ENCODE measurements at regions not wholly inside any gene's neighbourhood (a gene's known extent, or its start where the extent isn't known, plus 50 kb on each side); places are given as distances from the start of the nearest gene placed in this dataset.
"Not testable (repeated sequence)": the region's sequence is repeated elsewhere in the genome, so short reads cannot be mapped to it uniquely, and the experiment has no call there.

GRCh38 chr3:159875116-159875515 is 113.5 kb upstream of the IL12A start:
- DNase-seq (ENCODE audit: insufficient read length, low spot score) (no peak), FAIRE-seq (no peak)
- no peak for TF ChIP-seq SPI1 (IDR thresholded peaks at IDR 0.05; ENCODE audit: low read depth, low read length)

DNA sequence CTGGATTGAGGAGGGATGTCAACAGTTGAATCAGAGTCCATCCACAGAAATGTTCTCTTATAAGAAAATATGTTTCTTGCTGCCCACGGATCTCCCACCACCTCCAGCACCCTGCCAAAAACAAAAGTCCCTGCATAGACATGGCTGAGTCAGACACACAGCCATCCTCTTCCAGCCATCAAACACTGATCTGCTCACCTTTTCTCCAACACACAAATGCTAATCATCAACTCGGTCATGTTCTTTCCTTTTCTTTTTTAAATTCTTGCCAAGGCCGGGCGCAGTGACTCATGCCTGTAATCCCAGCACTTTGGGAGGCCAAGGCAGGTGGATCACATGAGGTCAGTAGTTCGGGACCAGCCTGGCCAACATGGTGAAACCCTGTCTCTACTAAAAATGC is 110.7 kb upstream of the IL12A start:
- FAIRE-seq, result no peak

DNA sequence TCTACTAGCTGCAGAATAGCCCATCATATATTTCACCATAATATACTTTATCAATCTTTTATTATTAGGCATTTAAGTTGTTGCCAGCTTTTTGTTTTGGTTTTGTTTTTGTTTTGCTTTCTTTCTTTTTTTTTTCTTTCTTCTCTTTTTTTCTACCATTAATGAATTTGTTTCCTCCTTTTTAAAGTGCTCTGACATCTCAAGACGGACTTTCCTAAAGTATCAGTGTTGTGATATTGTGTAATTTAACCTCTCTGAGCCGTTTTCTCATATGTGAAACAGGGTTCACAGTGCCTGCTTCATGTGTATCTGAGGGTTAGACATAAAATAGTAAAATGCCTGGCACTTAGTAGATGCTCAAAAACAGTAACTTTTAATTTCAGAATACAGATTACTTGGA is 109.5 kb upstream of the IL12A start:
- no peak for FAIRE-seq
- TF ChIP-seq POLR2A (IDR thresholded peaks at IDR 0.05; ENCODE audit: low read depth, low read length) (no peak), PAX5 (IDR thresholded peaks at IDR 0.05; ENCODE audit: insufficient read depth, low read length, severe bottlenecking) (no peak), TAF1 (IDR thresholded peaks at IDR 0.05; ENCODE audit: low read depth, low read length) (no peak), SPI1 (IDR thresholded peaks at IDR 0.05; ENCODE audit: low read depth, low read length) (no peak), POU2F2 (IDR thresholded peaks at IDR 0.05; ENCODE audit: low read depth, low read length) (no peak), POLR2AphosphoS5 (IDR thresholded peaks at IDR 0.05; ENCODE audit: low read depth, low read length) (no peak)
- no peak for DNase-seq (ENCODE audit: insufficient read length, low spot score)

More for the DNA sequence above, 110.7 kb upstream of the IL12A start:
- no peak for DNase-seq (ENCODE audit: insufficient read length, low spot score)
- TF ChIP-seq PAX5 (IDR thresholded peaks at IDR 0.05; ENCODE audit: insufficient read depth, low read length, severe bottlenecking) (no peak), POU2F2 (IDR thresholded peaks at IDR 0.05; ENCODE audit: low read depth, low read length) (no peak), POLR2A (IDR thresholded peaks at IDR 0.05; ENCODE audit: low read depth, low read length) (no peak), SPI1 (IDR thresholded peaks at IDR 0.05; ENCODE audit: low read depth, low read length) (no peak), TAF1 (IDR thresholded peaks at IDR 0.05; ENCODE audit: low read depth, low read length) (no peak), POLR2AphosphoS5 (IDR thresholded peaks at IDR 0.05; ENCODE audit: low read depth, low read length) (no peak)

DNA sequence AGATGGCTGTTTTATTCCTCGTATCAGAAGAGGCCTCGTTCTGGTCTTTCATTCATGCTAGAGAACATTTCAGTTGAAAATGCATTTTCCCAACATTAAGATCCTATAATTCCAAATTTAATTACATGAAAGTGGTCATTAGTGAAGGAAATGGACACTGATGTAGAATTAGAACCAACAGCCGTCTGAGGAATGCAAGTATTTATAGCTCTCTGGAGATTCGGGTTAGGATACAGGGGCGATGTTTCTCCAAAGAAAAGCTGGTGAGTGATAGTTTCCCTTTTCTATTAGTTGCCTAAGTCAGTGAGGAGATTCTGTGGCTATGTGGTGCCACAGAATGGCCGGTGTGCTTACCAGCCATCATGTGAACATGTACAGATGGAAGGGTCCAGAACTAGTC is 109.0 kb upstream of the IL12A start:
- TF ChIP-seq POLR2A (IDR thresholded peaks at IDR 0.05; ENCODE audit: low read depth, low read length) (no peak), TAF1 (IDR thresholded peaks at IDR 0.05; ENCODE audit: low read depth, low read length) (no peak), SPI1 (IDR thresholded peaks at IDR 0.05; ENCODE audit: low read depth, low read length) (no peak), POU2F2 (IDR thresholded peaks at IDR 0.05; ENCODE audit: low read depth, low read length) (no peak)
- FAIRE-seq, result no peak
- DNase-seq (ENCODE audit: insufficient read length, low spot score), result no peak

DNA sequence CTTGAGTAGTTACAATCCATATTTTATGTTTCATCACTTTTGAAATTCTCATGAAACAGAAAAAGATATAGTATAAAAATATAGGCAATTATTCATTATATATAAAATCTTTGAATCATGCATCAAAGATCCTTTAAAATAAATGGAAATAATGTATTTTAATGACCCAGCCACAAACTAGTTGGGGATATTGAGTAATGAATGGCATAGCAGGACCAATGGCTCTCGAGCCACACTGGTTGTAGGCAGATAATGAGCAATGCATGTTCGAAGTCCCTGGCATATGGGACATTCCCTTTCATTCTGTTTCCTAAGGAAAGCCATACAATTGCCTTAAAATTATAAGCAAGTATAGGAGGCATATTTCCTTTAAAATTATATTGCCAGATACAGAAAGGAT is 107.4 kb upstream of the IL12A start:
- no peak for FAIRE-seq
- DNase-seq (ENCODE audit: insufficient read length, low spot score), result no peak
- TF ChIP-seq POLR2A (IDR thresholded peaks at IDR 0.05; ENCODE audit: low read depth, low read length) (no peak), POU2F2 (IDR thresholded peaks at IDR 0.05; ENCODE audit: low read depth, low read length) (no peak), SPI1 (IDR thresholded peaks at IDR 0.05; ENCODE audit: low read depth, low read length) (no peak), PAX5 (IDR thresholded peaks at IDR 0.05; ENCODE audit: insufficient read depth, low read length, severe bottlenecking) (no peak), POLR2AphosphoS5 (IDR thresholded peaks at IDR 0.05; ENCODE audit: low read depth, low read length) (no peak), TAF1 (IDR thresholded peaks at IDR 0.05; ENCODE audit: low read depth, low read length) (no peak)

DNA sequence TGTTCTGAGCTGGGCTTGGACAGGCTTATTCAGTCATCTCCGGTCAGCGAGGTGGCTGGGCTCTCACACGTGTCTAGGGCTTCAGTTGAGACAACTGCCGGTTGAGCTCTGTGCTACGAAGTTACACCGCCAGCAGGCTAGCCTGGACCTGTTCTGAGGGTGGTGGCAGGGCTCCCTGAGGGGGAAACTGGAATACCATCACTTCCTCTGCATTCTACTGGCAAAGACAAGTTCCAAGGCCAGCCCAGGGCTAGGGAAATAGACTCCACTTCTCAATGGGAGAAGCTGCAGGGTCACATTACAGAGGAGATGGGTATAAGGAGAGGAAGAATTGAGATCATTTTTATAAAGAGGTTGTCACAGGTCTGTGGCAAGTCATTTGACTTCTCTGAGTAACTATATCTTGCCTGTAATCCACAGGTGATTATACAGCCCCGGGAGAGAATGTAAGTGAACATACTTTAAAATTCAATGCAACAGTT is 106.8 kb upstream of the IL12A start:
- TF ChIP-seq POLR2AphosphoS5 (IDR thresholded peaks at IDR 0.05; ENCODE audit: low read depth, low read length), result no peak
- TF ChIP-seq SPI1 (IDR thresholded peaks at IDR 0.05; ENCODE audit: low read depth, low read length), result no peak
- no peak for TF ChIP-seq PAX5 (IDR thresholded peaks at IDR 0.05; ENCODE audit: insufficient read depth, low read length, severe bottlenecking)
- no peak for TF ChIP-seq TAF1 (IDR thresholded peaks at IDR 0.05; ENCODE audit: low read depth, low read length)
- DNase-seq (ENCODE audit: insufficient read length, low spot score) (no peak), FAIRE-seq (no peak)

- no peak for FAIRE-seq
- TF ChIP-seq PAX5 (IDR thresholded peaks at IDR 0.05; ENCODE audit: insufficient read depth, low read length, severe bottlenecking), result no peak
- TF ChIP-seq POU2F2 (IDR thresholded peaks at IDR 0.05; ENCODE audit: low read depth, low read length), result no peak
- TF ChIP-seq POLR2AphosphoS5 (IDR thresholded peaks at IDR 0.05; ENCODE audit: low read depth, low read length), result no peak
- no peak for TF ChIP-seq SPI1 (IDR thresholded peaks at IDR 0.05; ENCODE audit: low read depth, low read length)
- DNase-seq (ENCODE audit: insufficient read length, low spot score), result no peak
These were observed 106.3 kb upstream of the IL12A start for GRCh38 chr3:159882367-159882766.

DNA sequence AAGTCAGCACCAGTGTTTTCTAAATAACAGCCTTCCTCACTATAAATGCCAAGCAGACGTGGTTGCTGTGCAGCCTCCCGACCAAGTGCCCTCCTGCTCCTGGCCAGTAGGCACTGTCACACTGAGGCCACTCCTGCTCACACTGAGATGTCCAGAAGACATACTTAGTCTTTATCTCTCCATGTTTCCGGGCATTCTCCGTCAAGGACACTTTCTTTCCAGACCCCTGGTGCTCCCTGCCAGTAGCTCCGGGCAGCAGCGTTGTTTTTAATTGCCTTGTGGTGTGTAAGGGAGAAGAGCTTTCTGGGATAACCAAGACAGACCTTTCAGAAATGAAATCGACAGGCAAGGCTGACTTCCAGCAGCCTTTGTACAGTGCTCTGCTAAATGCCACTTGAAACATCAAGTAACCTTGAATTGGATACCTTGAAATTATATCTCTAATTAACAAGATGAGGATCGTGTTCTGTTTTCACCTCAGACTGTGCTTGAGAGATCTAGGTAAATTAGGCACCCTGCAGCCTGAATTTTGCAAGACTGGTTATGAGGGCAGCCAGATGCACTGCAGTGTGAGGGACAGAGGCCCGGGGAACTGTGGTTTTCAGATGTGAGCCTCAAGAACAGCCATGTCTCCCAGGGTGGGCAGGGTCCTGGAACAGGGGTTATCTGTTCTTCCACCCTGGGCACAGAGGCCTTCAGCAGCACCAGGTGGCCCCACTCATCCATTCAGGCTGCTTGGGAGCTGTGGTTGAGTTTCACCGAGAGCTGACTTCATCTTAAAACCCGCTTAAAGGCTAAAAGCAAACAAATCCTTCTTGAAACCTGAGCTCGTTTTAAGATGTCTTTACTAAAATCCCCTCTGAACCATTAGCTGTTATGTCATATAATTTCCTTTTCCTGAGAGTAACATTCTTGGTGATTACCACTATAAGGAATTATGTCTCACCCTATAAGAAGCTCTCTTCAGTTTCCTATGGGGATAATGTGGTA is 105.5 kb upstream of the IL12A start:
- no peak for DNase-seq (ENCODE audit: insufficient read length, low spot score)
- no peak for TF ChIP-seq PAX5 (IDR thresholded peaks at IDR 0.05; ENCODE audit: insufficient read depth, low read length, severe bottlenecking)
- TF ChIP-seq TAF1 (IDR thresholded peaks at IDR 0.05; ENCODE audit: low read depth, low read length), result no peak
- no peak for TF ChIP-seq SPI1 (IDR thresholded peaks at IDR 0.05; ENCODE audit: low read depth, low read length)
- no peak for TF ChIP-seq POLR2A (IDR thresholded peaks at IDR 0.05; ENCODE audit: low read depth, low read length)
- no peak for TF ChIP-seq POU2F2 (IDR thresholded peaks at IDR 0.05; ENCODE audit: low read depth, low read length)
- TF ChIP-seq POLR2AphosphoS5 (IDR thresholded peaks at IDR 0.05; ENCODE audit: low read depth, low read length), result no peak
- FAIRE-seq, result peak; percentile 9

GRCh38 chr3:159884661-159885402 is 103.8 kb upstream of the IL12A start:
- no peak for TF ChIP-seq TAF1 (IDR thresholded peaks at IDR 0.05; ENCODE audit: low read depth, low read length)
- TF ChIP-seq POLR2AphosphoS5 (IDR thresholded peaks at IDR 0.05; ENCODE audit: low read depth, low read length), result no peak
- no peak for TF ChIP-seq POLR2A (IDR thresholded peaks at IDR 0.05; ENCODE audit: low read depth, low read length)
- FAIRE-seq, result peak; percentile 69
- peak; percentile 17 for DNase-seq (ENCODE audit: insufficient read length, low spot score)

DNA sequence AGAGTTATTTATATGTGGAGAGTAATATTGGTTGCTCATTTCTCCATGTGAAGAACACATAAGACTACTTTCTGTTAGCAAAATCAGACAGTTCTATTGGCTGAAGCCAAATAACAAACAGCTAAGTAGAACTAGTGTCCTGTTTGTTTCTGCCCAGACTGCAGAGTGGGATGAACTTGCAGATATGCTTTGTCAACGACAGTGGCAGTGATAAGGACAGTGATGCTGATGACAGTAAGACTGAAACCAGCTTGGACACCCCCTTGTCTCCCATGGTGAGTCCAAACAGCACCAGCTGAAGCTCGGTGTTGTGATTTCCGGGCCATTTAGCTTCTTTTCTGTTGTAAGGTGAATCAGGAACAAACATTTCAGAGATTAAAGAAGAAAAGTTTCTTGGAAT is 102.6 kb upstream of the IL12A start:
- TF ChIP-seq POLR2AphosphoS5 (IDR thresholded peaks at IDR 0.05; ENCODE audit: low read depth, low read length) (no peak), TAF1 (IDR thresholded peaks at IDR 0.05; ENCODE audit: low read depth, low read length) (no peak), POU2F2 (IDR thresholded peaks at IDR 0.05; ENCODE audit: low read depth, low read length) (no peak), PAX5 (IDR thresholded peaks at IDR 0.05; ENCODE audit: insufficient read depth, low read length, severe bottlenecking) (no peak), SPI1 (IDR thresholded peaks at IDR 0.05; ENCODE audit: low read depth, low read length) (no peak), POLR2A (IDR thresholded peaks at IDR 0.05; ENCODE audit: low read depth, low read length) (no peak)
- DNase-seq (ENCODE audit: insufficient read length, low spot score), result no peak
- FAIRE-seq, result peak; percentile 20

GRCh38 chr3:159886530-159886929 is 102.1 kb upstream of the IL12A start:
- FAIRE-seq; DNase-seq (ENCODE audit: insufficient read length, low spot score): not testable (repeated sequence)
